RWPE2 (cell line): ENCODE measurements at regions not wholly inside any gene's neighbourhood (a gene's known extent, or its start where the extent isn't known, plus 50 kb on each side); places are given as distances from the start of the nearest gene placed in this dataset.

ENCODE experiments used
- ATAC-seq: fragments of 200-7000 bp; cut with Tn5 transposase; 3 replicates; pipeline ENCODE4 v1.9.1; 2021; ENCODE audit warnings: low read depth
- DNase-seq: peaks from one replicate; pipeline ENCODE4 v3.0.0-alpha.2; 2020; ENCODE audit warnings: low spot score
- H3K27ac ChIP-seq: fragments of 450-650 bp; 2 replicates; pipeline ENCODE4 v1.5.1; 2017; ENCODE audit warnings: mild to moderate bottlenecking; ENCODE audit not compliant: poor library complexity, severe bottlenecking
- H3K27me3 ChIP-seq: fragments of 250-450 bp; sonication (Bioruptor Pico); 2 replicates; pipeline ENCODE4 v1.5.1; 2021; ENCODE audit warnings: mild to moderate bottlenecking, moderate library complexity; ENCODE audit not compliant: insufficient read depth, poor library complexity, severe bottlenecking
- H3K36me3 ChIP-seq: fragments of 250-450 bp; sonication (Bioruptor Pico); 2 replicates; pipeline ENCODE4 v1.5.1; 2020; ENCODE audit warnings: low read depth, mild to moderate bottlenecking, moderate library complexity
- H3K4me1 ChIP-seq: fragments of 250-450 bp; sonication (Bioruptor Pico); 2 replicates; pipeline ENCODE4 v1.5.1; 2021; ENCODE audit warnings: mild to moderate bottlenecking, moderate library complexity; ENCODE audit not compliant: insufficient read depth, poor library complexity, severe bottlenecking
- H3K4me3 ChIP-seq: fragments of 250-450 bp; sonication (Bioruptor Pico); 2 replicates; pipeline ENCODE4 v1.5.1; 2021; ENCODE audit warnings: mild to moderate bottlenecking, moderate library complexity; ENCODE audit not compliant: severe bottlenecking
- H3K9me3 ChIP-seq: fragments of 250-450 bp; sonication (Bioruptor Pico); 2 replicates; pipeline ENCODE4 v1.5.1; 2021; ENCODE audit warnings: mild to moderate bottlenecking, moderate library complexity; ENCODE audit not compliant: severe bottlenecking
- CTCF ChIP-seq: fragments of 450-650 bp; IDR thresholded peaks from one replicate; pipeline ENCODE4 v1.5.1; 2017; ENCODE audit warnings: mild to moderate bottlenecking, moderate library complexity; ENCODE audit not compliant: poor library complexity, severe bottlenecking

GRCh38 chrX:43003939-43004338, 226.0 kb upstream of the PPP1R2C start:
- ATAC-seq: no peak
- no peak overlapping the region for H3K27ac ChIP-seq
- no peaks in the 10 kb centered on the region for H3K36me3 ChIP-seq
- no peak for DNase-seq
- TF ChIP-seq CTCF: no peak
- no peak overlapping the region for H3K4me3 ChIP-seq
- H3K4me1 ChIP-seq: no peaks in the 10 kb centered on the region
- no peaks in the 10 kb centered on the region for H3K27me3 ChIP-seq
- H3K9me3 ChIP-seq: no peaks in the 10 kb centered on the region

GRCh38 chrX:43005561-43005960, 227.6 kb upstream of the PPP1R2C start:
- ATAC-seq: no peak
- no peak for DNase-seq
- Histone ChIP-seq H3K36me3 (no peaks in the 10 kb centered on the region), H3K9me3 (no peaks in the 10 kb centered on the region), H3K27ac (no peak overlapping the region), H3K4me3 (no peak overlapping the region), H3K4me1 (no peaks in the 10 kb centered on the region), H3K27me3 (no peaks in the 10 kb centered on the region)
- no peak for TF ChIP-seq CTCF

- ATAC-seq: no peak
- no peak overlapping the region for H3K27ac ChIP-seq
- no peaks in the 10 kb centered on the region for H3K4me1 ChIP-seq
- no peak for TF ChIP-seq CTCF
- H3K27me3 ChIP-seq: no peaks in the 10 kb centered on the region
- H3K4me3 ChIP-seq: no peak overlapping the region
- no peaks in the 10 kb centered on the region for H3K9me3 ChIP-seq
- no peak for DNase-seq
- H3K36me3 ChIP-seq: no peaks in the 10 kb centered on the region
These were observed 230.4 kb upstream of the PPP1R2C start for GRCh38 chrX:43008356-43008755.

- H3K4me1 ChIP-seq: no peaks in the 10 kb centered on the region
- no peak overlapping the region for H3K4me3 ChIP-seq
- no peak for TF ChIP-seq CTCF
- no peak overlapping the region for H3K27ac ChIP-seq
- DNase-seq (no peak), ATAC-seq (no peak)
- no peaks in the 10 kb centered on the region for H3K9me3 ChIP-seq
- H3K27me3 ChIP-seq: no peaks in the 10 kb centered on the region
- H3K36me3 ChIP-seq: no peaks in the 10 kb centered on the region
These were observed 238.1 kb upstream of the PPP1R2C start for GRCh38 chrX:43016021-43016420.

GRCh38 chrX:43018031-43018430, 240.1 kb upstream of the PPP1R2C start:
- H3K4me3 ChIP-seq: no peak overlapping the region
- no peaks in the 10 kb centered on the region for H3K4me1 ChIP-seq
- H3K9me3 ChIP-seq: no peaks in the 10 kb centered on the region
- no peak for DNase-seq
- ATAC-seq: no peak
- H3K27ac ChIP-seq: no peak overlapping the region
- H3K36me3 ChIP-seq: no peaks in the 10 kb centered on the region
- H3K27me3 ChIP-seq: no peaks in the 10 kb centered on the region
- TF ChIP-seq CTCF: no peak
